ENCODE measurements at regions not wholly inside any gene's neighbourhood (a gene's known extent, or its start where the extent isn't known, plus 50 kb on each side); places are given as distances from the start of the nearest gene placed in this dataset.
A peak's percentile ranks its signal among the peaks of the same experiment; 100 is the strongest.

- Histone ChIP-seq H3K27ac (no peak overlapping the region), H3K4me2 (ENCODE audit: unreplicated experiment) (no peak overlapping the region)
Measured at GRCh38 chr2:18792684-18793083, 203.3 kb upstream of the NT5C1B start.

DNA sequence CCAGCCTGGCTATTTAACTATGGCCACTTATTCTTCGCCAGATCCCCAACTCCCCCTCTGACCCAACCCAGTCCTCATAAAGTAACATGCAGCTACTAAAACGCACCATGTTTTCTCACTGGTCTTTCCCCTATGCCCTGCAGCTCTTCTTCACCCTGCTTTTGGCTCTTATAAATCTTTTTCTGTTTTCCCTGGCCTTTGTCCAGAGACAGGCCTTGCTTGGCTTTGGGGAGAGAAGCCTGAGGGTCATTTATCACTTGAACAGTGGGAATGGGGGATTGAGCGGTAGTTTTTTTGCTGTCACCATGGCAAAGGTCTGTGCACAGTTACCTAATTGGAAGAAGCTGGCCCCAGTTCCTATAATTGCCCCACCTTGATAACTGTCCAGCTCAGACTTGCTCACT lies 202.9 kb upstream of the NT5C1B start:
- Histone ChIP-seq H4K20me1 (ENCODE audit: insufficient read depth) (no peaks in the 10 kb centered on the region), H3K9ac (no peak overlapping the region), H3K9me2 (ENCODE audit: insufficient read depth) (no peaks in the 10 kb centered on the region), H3K79me2 (ENCODE audit: insufficient read depth) (no peaks in the 10 kb centered on the region), H3K4me3 (no peak overlapping the region), H3K9me3 (ENCODE audit: low read depth) (no peaks in the 10 kb centered on the region), H3K36me3 (ENCODE audit: low read depth) (no peaks in the 10 kb centered on the region), H3K27me3 (replicated peaks; ENCODE audit: insufficient read depth) (no peaks in the 10 kb centered on the region), H3K27ac (no peak overlapping the region), H2AFZ (no peak overlapping the region), H3K4me2 (ENCODE audit: unreplicated experiment) (no peak overlapping the region), H3F3A (ENCODE audit: insufficient read depth) (0 out of 2 replicates have a peak, but pooled peaks cover 6% of the 10 kb centered on the region), H3K4me1 (ENCODE audit: insufficient read depth) (0 out of 2 replicates have a peak, but pooled peaks cover 3% of the 10 kb centered on the region)
- DNase-seq, result no peak
- TF ChIP-seq EZH2phosphoT487 (IDR thresholded peaks at IDR 0.05; ENCODE audit: insufficient read depth, low read depth), result no peak
- no peak for TF ChIP-seq EZH2 (IDR thresholded peaks at IDR 0.05; ENCODE audit: insufficient read depth, poor library complexity, severe bottlenecking)
- whole genome bisulfite sequencing, 2 experiments (ENCODE audit: low coverage in 1 of 2, low lambda C conversion rate in 2 of 2, missing lambda C conversion rate in 2 of 2), result 95% methylated on average over 3 of the region's 3 CpGs
- in situ Hi-C loops (cut with MboI), result no loop called here

More at GRCh38 chr2:18792684-18793083, 203.3 kb upstream of the NT5C1B start:
- Histone ChIP-seq H4K20me1 (ENCODE audit: insufficient read depth) (no peaks in the 10 kb centered on the region), H3K4me3 (no peak overlapping the region), H3F3A (ENCODE audit: insufficient read depth) (0 out of 2 replicates have a peak, but pooled peaks cover 6% of the 10 kb centered on the region), H3K36me3 (ENCODE audit: low read depth) (no peaks in the 10 kb centered on the region), H3K79me2 (ENCODE audit: insufficient read depth) (no peaks in the 10 kb centered on the region), H3K27me3 (replicated peaks; ENCODE audit: insufficient read depth) (no peaks in the 10 kb centered on the region), H3K9me2 (ENCODE audit: insufficient read depth) (no peaks in the 10 kb centered on the region), H3K9ac (no peak overlapping the region), H2AFZ (no peak overlapping the region), H3K9me3 (ENCODE audit: low read depth) (no peaks in the 10 kb centered on the region), H3K4me1 (ENCODE audit: insufficient read depth) (0 out of 2 replicates have a peak, but pooled peaks cover 3% of the 10 kb centered on the region)
- WGBS, 2 experiments (ENCODE audit: low coverage in 1 of 2, low lambda C conversion rate in 2 of 2, missing lambda C conversion rate in 2 of 2), result 88 to 90% methylated on average over 6 of the region's 6 CpGs
- DNase-seq, result no peak
- TF ChIP-seq EZH2phosphoT487 (IDR thresholded peaks at IDR 0.05; ENCODE audit: insufficient read depth, low read depth), result no peak
- no peak for TF ChIP-seq EZH2 (IDR thresholded peaks at IDR 0.05; ENCODE audit: insufficient read depth, poor library complexity, severe bottlenecking)
- in situ Hi-C loops (cut with MboI), result no loop called here

GRCh38 chr2:18791172-18791797 lies 201.9 kb upstream of the NT5C1B start:
- no peak overlapping the region for H3K4me2 ChIP-seq (ENCODE audit: unreplicated experiment)
- 88 to 92% methylated on average over 9 of the region's 9 CpGs for WGBS, 2 experiments (ENCODE audit: low coverage in 1 of 2, low lambda C conversion rate in 2 of 2, missing lambda C conversion rate in 2 of 2)
- DNase-seq, result peak; percentile 40

GRCh38 chr2:18790509-18791171 lies 201.3 kb upstream of the NT5C1B start:
- Histone ChIP-seq H3K4me2 (ENCODE audit: unreplicated experiment) (no peak overlapping the region), H3K9ac (no peak overlapping the region), H3K27ac (no peak overlapping the region), H3K9me2 (ENCODE audit: insufficient read depth) (no peaks in the 10 kb centered on the region), H2AFZ (no peak overlapping the region), H3K27me3 (replicated peaks; ENCODE audit: insufficient read depth) (no peaks in the 10 kb centered on the region), H3K79me2 (ENCODE audit: insufficient read depth) (no peaks in the 10 kb centered on the region), H3K36me3 (ENCODE audit: low read depth) (no peaks in the 10 kb centered on the region), H3K4me1 (ENCODE audit: insufficient read depth) (0 out of 2 replicates have a peak, but pooled peaks cover under 1% of the 10 kb centered on the region), H3F3A (ENCODE audit: insufficient read depth) (0 out of 2 replicates have a peak, but pooled peaks cover 3% of the 10 kb centered on the region), H4K20me1 (ENCODE audit: insufficient read depth) (no peaks in the 10 kb centered on the region), H3K4me3 (no peak overlapping the region), H3K9me3 (ENCODE audit: low read depth) (no peaks in the 10 kb centered on the region)
- TF ChIP-seq EZH2 (IDR thresholded peaks at IDR 0.05; ENCODE audit: insufficient read depth, poor library complexity, severe bottlenecking), result no peak
- no peak for TF ChIP-seq EZH2phosphoT487 (IDR thresholded peaks at IDR 0.05; ENCODE audit: insufficient read depth, low read depth)
- DNase-seq, result no peak
- in situ Hi-C loops (cut with MboI), result no loop called here
- WGBS, 2 experiments (ENCODE audit: low coverage in 1 of 2, low lambda C conversion rate in 2 of 2, missing lambda C conversion rate in 2 of 2), result 94 to 96% methylated on average over 3 of the region's 3 CpGs

More at GRCh38 chr2:18791172-18791797, 201.9 kb upstream of the NT5C1B start:
- H3K36me3 ChIP-seq (ENCODE audit: low read depth), result no peaks in the 10 kb centered on the region
- 0 out of 2 replicates have a peak, but pooled peaks cover 6% of the 10 kb centered on the region for H3F3A ChIP-seq (ENCODE audit: insufficient read depth)
- H3K9me3 ChIP-seq (ENCODE audit: low read depth), result no peaks in the 10 kb centered on the region
- H3K9me2 ChIP-seq (ENCODE audit: insufficient read depth), result no peaks in the 10 kb centered on the region
- H3K9ac ChIP-seq, result no peak overlapping the region
- in situ Hi-C loops (cut with MboI), result no loop called here
- no peaks in the 10 kb centered on the region for H4K20me1 ChIP-seq (ENCODE audit: insufficient read depth)
- H3K4me3 ChIP-seq, result no peak overlapping the region
- H3K27ac ChIP-seq, result no peak overlapping the region
- TF ChIP-seq EZH2 (IDR thresholded peaks at IDR 0.05; ENCODE audit: insufficient read depth, poor library complexity, severe bottlenecking) (no peak), EZH2phosphoT487 (IDR thresholded peaks at IDR 0.05; ENCODE audit: insufficient read depth, low read depth) (no peak)
- H3K4me1 ChIP-seq (ENCODE audit: insufficient read depth), result 0 out of 2 replicates have a peak, but pooled peaks cover 3% of the 10 kb centered on the region
- H2AFZ ChIP-seq, result no peak overlapping the region
- no peaks in the 10 kb centered on the region for H3K79me2 ChIP-seq (ENCODE audit: insufficient read depth)
- no peaks in the 10 kb centered on the region for H3K27me3 ChIP-seq (replicated peaks; ENCODE audit: insufficient read depth)
